Ectodermal cell (in vitro differentiated cells): ENCODE measurements at regions not wholly inside any gene's neighbourhood (a gene's known extent, or its start where the extent isn't known, plus 50 kb on each side); places are given as distances from the start of the nearest gene placed in this dataset.

Experiments
- H3K27ac ChIP-seq: 2 replicates; pipeline ENCODE4 v1.7.0; 2013; ENCODE audit warnings: mild to moderate bottlenecking, low read depth, low read length; ENCODE audit not compliant: insufficient read depth, poor library complexity, severe bottlenecking
- H3K27me3 ChIP-seq: 2 replicates; pipeline ENCODE4 v1.7.0; 2013; ENCODE audit warnings: mild to moderate bottlenecking, low read length; ENCODE audit not compliant: insufficient read depth, control insufficient read depth, poor library complexity, severe bottlenecking
- H3K36me3 ChIP-seq: one replicate; pipeline ENCODE4 v1.7.0; 2013; ENCODE audit warnings: low read length; ENCODE audit not compliant: control insufficient read depth, insufficient read depth
- H3K4me1 ChIP-seq: one replicate; pipeline ENCODE4 v1.7.0; 2013; ENCODE audit warnings: low read length; ENCODE audit not compliant: control insufficient read depth, insufficient read depth
- H3K4me3 ChIP-seq: 2 replicates; pipeline ENCODE4 v1.7.0; 2013; ENCODE audit warnings: low read depth, low read length, control low read depth; ENCODE audit not compliant: insufficient read depth
- H3K9me3 ChIP-seq: 2 replicates; pipeline ENCODE4 v1.7.0; 2013; ENCODE audit warnings: mild to moderate bottlenecking, low read length, moderate library complexity; ENCODE audit not compliant: control insufficient read depth
- WGBS, 2 experiments: methylation state at CpG; one replicate each; pipeline ENCODE4 v1.1.7; 2013; ENCODE audit warnings: missing lambda C conversion rate in 2 of 2; 5-methylcytosine and 5-hydroxymethylcytosine counted together

GRCh38 chr11:80967649-80968048 lies 1526.8 kb upstream of the TENM4 start:
- no peak overlapping the region for H3K4me3 ChIP-seq
- no peaks in the 10 kb centered on the region for H3K27me3 ChIP-seq
- no peaks in the 10 kb centered on the region for H3K9me3 ChIP-seq
- no peak overlapping the region for H3K27ac ChIP-seq
- no peaks in the 10 kb centered on the region for H3K36me3 ChIP-seq
- WGBS, 2 experiments = 90 to 97% methylated on average over 4 of the region's 5 CpGs
- no peaks in the 10 kb centered on the region for H3K4me1 ChIP-seq

GRCh38 chr11:80960381-80961029 lies 1519.7 kb upstream of the TENM4 start:
- H3K27me3 ChIP-seq = no peaks in the 10 kb centered on the region
- no peaks in the 10 kb centered on the region for H3K36me3 ChIP-seq
- no peak overlapping the region for H3K4me3 ChIP-seq
- WGBS, 2 experiments = 74 to 81% methylated on average over 2 of the region's 2 CpGs
- no peak overlapping the region for H3K27ac ChIP-seq
- no peaks in the 10 kb centered on the region for H3K4me1 ChIP-seq
- H3K9me3 ChIP-seq = no peaks in the 10 kb centered on the region

- no peak overlapping the region for H3K4me3 ChIP-seq
- H3K4me1 ChIP-seq = no peaks in the 10 kb centered on the region
- WGBS, 2 experiments = 97 to 98% methylated on average over 2 of the region's 2 CpGs
- H3K27me3 ChIP-seq = no peaks in the 10 kb centered on the region
- no peaks in the 10 kb centered on the region for H3K9me3 ChIP-seq
- no peaks in the 10 kb centered on the region for H3K36me3 ChIP-seq
- H3K27ac ChIP-seq = no peak overlapping the region
Measured at GRCh38 chr11:80959751-80960150, 1518.9 kb upstream of the TENM4 start.

GRCh38 chr11:80958987-80959386 lies 1518.2 kb upstream of the TENM4 start:
- no peak overlapping the region for H3K4me3 ChIP-seq
- WGBS, 2 experiments = 96 to 97% methylated on average over 4 of the region's 4 CpGs
- no peaks in the 10 kb centered on the region for H3K9me3 ChIP-seq
- no peaks in the 10 kb centered on the region for H3K4me1 ChIP-seq
- H3K27me3 ChIP-seq = no peaks in the 10 kb centered on the region
- no peak overlapping the region for H3K27ac ChIP-seq
- no peaks in the 10 kb centered on the region for H3K36me3 ChIP-seq

- no peak overlapping the region for H3K4me3 ChIP-seq
- H3K4me1 ChIP-seq = no peaks in the 10 kb centered on the region
- no peak overlapping the region for H3K27ac ChIP-seq
- H3K9me3 ChIP-seq = no peaks in the 10 kb centered on the region
- no peaks in the 10 kb centered on the region for H3K36me3 ChIP-seq
- no peaks in the 10 kb centered on the region for H3K27me3 ChIP-seq
- 100% methylated on average over 1 of the region's 2 CpGs for WGBS, 2 experiments
Measured at GRCh38 chr11:80958361-80958760, 1517.5 kb upstream of the TENM4 start.

- Histone ChIP-seq H3K4me1 (no peaks in the 10 kb centered on the region), H3K27ac (no peak overlapping the region), H3K4me3 (no peak overlapping the region), H3K36me3 (no peaks in the 10 kb centered on the region), H3K9me3 (no peaks in the 10 kb centered on the region), H3K27me3 (no peaks in the 10 kb centered on the region)
- 88 to 89% methylated on average over 7 of the region's 7 CpGs for WGBS, 2 experiments
Measured at GRCh38 chr11:80955588-80955987, 1514.8 kb upstream of the TENM4 start.

- Histone ChIP-seq H3K9me3 (no peaks in the 10 kb centered on the region), H3K4me3 (no peak overlapping the region)
- 86 to 97% methylated on average over 2 of the region's 2 CpGs for WGBS, 2 experiments
Measured at GRCh38 chr11:80948781-80949180, 1508.0 kb upstream of the TENM4 start.

GRCh38 chr11:80944758-80945157 lies 1503.9 kb upstream of the TENM4 start:
- WGBS, 2 experiments = 87 to 93% methylated on average over 1 of the region's 1 CpG
- Histone ChIP-seq H3K4me3 (no peak overlapping the region), H3K27me3 (no peaks in the 10 kb centered on the region), H3K9me3 (no peaks in the 10 kb centered on the region), H3K27ac (no peak overlapping the region), H3K36me3 (no peaks in the 10 kb centered on the region), H3K4me1 (no peaks in the 10 kb centered on the region)

More at GRCh38 chr11:80948781-80949180, 1508.0 kb upstream of the TENM4 start:
- H3K27me3 ChIP-seq = no peaks in the 10 kb centered on the region
- H3K4me1 ChIP-seq = no peaks in the 10 kb centered on the region
- no peak overlapping the region for H3K27ac ChIP-seq
- no peaks in the 10 kb centered on the region for H3K36me3 ChIP-seq

GRCh38 chr11:80943226-80943625 lies 1502.4 kb upstream of the TENM4 start:
- no peak overlapping the region for H3K27ac ChIP-seq
- H3K36me3 ChIP-seq = no peaks in the 10 kb centered on the region
- no peaks in the 10 kb centered on the region for H3K4me1 ChIP-seq
- no peak overlapping the region for H3K4me3 ChIP-seq
- H3K9me3 ChIP-seq = no peaks in the 10 kb centered on the region
- H3K27me3 ChIP-seq = no peaks in the 10 kb centered on the region

GRCh38 chr11:80937842-80938241 lies 1497.0 kb upstream of the TENM4 start:
- no peaks in the 10 kb centered on the region for H3K36me3 ChIP-seq
- H3K4me3 ChIP-seq = no peak overlapping the region
- WGBS, 2 experiments = 81 to 92% methylated on average over 3 of the region's 3 CpGs
- no peak overlapping the region for H3K27ac ChIP-seq
- no peaks in the 10 kb centered on the region for H3K9me3 ChIP-seq
- H3K4me1 ChIP-seq = no peaks in the 10 kb centered on the region
- H3K27me3 ChIP-seq = no peaks in the 10 kb centered on the region

- H3K4me1 ChIP-seq = no peaks in the 10 kb centered on the region
- H3K27me3 ChIP-seq = no peaks in the 10 kb centered on the region
- no peak overlapping the region for H3K4me3 ChIP-seq
- WGBS, 2 experiments = 94 to 99% methylated on average over 3 to 4 of the region's 4 CpGs
- H3K9me3 ChIP-seq = no peaks in the 10 kb centered on the region
- no peak overlapping the region for H3K27ac ChIP-seq
- H3K36me3 ChIP-seq = no peaks in the 10 kb centered on the region
Measured at GRCh38 chr11:80930038-80930437, 1489.2 kb upstream of the TENM4 start.
